22Rv1 (cell line): ENCODE measurements at regions not wholly inside any gene's neighbourhood (a gene's known extent, or its start where the extent isn't known, plus 50 kb on each side); places are given as distances from the start of the nearest gene placed in this dataset.

Experiments
- H3K27ac ChIP-seq: fragments of 450-650 bp; 2 replicates; pipeline ENCODE4 v1.5.1; 2017
- ZFX ChIP-seq: fragments of 450-650 bp; IDR thresholded peaks from 2 replicates; pipeline ENCODE4 v1.6.1; 2017; ENCODE audit warnings: antibody characterized with exemption, borderline replicate concordance
- TF ChIP-seq, protein P1 (sequence below): fragments of 450-650 bp; IDR thresholded peaks from 2 replicates; pipeline ENCODE4 v1.5.1; 2017; ENCODE audit warnings: mild to moderate bottlenecking

DNA sequence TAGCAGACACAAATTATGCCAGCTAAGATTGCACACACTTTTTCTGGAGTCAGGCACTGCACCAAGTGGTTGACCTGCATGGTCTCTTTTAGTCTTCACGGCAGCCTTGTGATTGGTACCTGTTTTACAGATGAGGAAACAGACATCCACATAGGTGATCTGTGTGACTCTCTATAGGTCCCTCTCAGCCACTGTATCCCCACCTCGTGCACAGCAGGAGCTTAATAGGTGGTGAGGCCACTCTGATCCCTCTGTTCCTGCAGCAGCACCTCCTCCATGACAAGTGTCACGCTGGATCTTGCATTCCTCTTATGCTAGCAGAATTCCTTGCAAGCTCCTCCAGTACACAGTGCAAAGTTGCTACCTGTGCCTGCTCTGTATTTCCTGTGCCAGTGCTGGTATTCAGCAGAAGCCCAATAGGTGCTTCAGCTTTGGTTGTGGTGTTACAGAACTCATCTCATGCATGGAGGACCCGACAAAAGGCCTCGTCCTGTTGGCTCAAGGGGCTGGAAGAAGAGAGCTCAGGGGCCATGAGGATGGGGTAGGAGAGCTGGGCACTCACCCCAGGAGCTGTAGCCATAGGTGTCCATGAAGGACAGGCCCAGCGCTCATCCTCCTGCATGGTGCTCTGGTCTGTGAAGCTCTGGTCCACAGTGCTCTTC lies 546.7 kb downstream of the PTPRU start:
- H3K27ac ChIP-seq: no peak overlapping the region
- TF ChIP-seq ZFX: no peak
- TF ChIP-seq, protein P1, sequence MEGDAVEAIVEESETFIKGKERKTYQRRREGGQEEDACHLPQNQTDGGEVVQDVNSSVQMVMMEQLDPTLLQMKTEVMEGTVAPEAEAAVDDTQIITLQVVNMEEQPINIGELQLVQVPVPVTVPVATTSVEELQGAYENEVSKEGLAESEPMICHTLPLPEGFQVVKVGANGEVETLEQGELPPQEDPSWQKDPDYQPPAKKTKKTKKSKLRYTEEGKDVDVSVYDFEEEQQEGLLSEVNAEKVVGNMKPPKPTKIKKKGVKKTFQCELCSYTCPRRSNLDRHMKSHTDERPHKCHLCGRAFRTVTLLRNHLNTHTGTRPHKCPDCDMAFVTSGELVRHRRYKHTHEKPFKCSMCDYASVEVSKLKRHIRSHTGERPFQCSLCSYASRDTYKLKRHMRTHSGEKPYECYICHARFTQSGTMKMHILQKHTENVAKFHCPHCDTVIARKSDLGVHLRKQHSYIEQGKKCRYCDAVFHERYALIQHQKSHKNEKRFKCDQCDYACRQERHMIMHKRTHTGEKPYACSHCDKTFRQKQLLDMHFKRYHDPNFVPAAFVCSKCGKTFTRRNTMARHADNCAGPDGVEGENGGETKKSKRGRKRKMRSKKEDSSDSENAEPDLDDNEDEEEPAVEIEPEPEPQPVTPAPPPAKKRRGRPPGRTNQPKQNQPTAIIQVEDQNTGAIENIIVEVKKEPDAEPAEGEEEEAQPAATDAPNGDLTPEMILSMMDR: no peak

DNA sequence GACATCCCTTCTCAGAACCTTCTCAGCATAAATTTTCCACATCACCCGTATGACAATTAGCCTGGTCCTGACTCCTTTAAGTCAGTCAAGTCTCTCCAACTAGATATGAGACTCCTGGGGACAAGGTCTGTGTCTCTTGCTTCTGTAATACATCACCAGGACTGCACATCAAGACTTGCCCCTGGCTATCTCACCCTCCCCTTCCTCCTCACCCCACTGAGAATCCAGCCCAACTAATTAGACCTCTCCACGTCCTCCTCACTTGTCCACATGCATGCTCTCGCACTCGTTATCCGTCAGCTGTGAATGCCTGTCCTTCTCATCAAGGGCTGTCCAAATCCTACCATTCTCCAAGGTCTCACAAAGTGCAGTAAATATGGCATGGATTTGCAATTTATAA lies 542.8 kb downstream of the PTPRU start:
- no peak overlapping the region for H3K27ac ChIP-seq
- no peak for TF ChIP-seq ZFX
- TF ChIP-seq, protein P1: no peak

DNA sequence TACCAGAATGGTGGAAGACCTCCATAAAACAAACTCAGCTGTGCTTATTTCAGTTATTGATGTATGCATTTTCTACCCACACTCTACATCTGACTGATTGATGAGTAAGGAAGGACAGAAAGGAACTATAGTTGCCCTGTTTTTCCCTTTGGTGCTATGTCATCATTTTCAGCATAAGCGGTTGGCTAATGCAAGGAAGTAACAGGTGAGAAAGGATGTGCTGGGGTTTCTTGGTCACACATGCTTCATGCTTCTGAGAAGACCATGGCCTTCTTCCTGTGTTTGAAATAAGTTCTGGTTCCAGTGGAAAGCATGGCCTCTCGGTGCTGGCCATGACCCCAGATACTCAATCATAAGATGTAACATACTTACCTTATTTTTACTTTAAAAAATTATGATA lies 541.2 kb downstream of the PTPRU start:
- no peak overlapping the region for H3K27ac ChIP-seq
- TF ChIP-seq, protein P1: no peak
- no peak for TF ChIP-seq ZFX

DNA sequence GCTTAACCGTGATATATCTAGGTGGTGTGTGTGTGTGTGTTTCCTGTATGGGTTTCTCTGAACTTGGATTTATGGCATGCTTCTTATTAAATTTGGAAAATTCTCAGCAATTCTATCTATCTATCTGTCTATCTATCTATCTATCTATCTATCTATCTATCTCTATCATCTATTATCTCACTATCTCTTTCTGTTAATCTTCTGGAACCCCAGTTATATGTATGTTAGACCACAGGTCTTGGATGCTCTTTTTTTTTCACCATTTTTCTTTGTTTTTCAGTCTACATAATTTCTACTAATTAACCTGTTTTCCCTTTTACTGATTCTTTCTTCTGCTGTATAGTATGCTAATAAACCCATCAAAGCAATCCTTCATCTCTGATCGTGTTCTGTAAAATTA lies 538.0 kb downstream of the PTPRU start:
- TF ChIP-seq ZFX: no peak
- TF ChIP-seq, protein P1: no peak
- no peak overlapping the region for H3K27ac ChIP-seq

DNA sequence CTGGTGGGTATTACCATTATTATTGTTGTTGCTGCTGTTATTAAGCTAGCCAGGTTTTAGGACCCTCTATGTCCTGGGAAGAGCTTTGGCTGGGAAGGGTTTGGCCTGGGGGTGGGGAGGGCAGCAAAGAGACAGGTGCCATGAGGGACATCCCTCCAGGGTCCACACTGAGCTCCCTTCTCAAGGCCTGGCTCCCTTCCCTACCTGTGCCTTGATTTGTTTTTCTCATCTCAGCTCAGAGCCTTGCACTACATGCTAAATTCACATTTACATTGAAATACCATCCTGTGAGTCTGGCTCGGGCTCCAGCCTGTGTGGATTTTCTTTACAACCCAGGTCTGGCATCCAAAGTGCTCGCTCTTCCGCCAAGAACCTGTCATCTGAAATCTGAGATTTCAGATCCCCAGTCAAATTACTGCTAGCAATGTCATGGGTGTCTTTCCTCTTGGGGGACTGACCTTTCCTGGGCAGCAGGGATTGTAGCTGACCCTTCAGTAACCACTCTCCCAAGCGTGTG lies 536.3 kb downstream of the PTPRU start:
- TF ChIP-seq, protein P1: no peak
- TF ChIP-seq ZFX: no peak
- no peak overlapping the region for H3K27ac ChIP-seq

DNA sequence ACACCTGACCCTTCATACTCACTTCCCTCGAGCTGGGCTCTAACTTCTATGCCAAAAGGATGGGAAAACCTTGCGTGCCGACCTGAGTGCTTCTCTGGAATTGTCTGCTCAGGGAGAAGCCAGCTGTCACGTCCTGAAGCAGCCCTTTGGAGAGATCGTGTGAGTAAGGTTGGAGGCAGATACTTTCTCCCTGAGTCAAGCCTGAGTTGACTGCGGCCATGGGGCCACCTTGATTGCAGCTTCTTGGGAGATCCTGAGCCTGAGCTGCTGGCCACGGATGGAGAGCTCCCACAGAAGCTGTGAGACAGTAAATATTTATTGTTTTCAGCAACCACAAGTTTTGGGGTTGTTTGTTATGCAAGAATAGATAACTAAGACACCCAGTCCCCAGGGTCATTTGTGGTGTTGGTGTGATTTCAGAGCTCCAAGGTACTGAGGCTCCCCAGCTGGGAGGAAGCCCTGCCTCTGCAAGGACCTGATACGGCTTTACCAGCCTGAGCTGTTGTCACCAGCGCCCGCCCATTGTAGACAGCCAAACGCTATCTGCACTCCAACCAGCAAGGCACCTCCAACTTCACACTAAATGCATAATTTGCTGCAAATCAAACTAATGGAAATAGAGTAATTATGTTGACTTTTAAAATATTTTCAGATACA lies 531.6 kb downstream of the PTPRU start:
- H3K27ac ChIP-seq: no peak overlapping the region
- no peak for TF ChIP-seq ZFX
- TF ChIP-seq, protein P1: no peak

DNA sequence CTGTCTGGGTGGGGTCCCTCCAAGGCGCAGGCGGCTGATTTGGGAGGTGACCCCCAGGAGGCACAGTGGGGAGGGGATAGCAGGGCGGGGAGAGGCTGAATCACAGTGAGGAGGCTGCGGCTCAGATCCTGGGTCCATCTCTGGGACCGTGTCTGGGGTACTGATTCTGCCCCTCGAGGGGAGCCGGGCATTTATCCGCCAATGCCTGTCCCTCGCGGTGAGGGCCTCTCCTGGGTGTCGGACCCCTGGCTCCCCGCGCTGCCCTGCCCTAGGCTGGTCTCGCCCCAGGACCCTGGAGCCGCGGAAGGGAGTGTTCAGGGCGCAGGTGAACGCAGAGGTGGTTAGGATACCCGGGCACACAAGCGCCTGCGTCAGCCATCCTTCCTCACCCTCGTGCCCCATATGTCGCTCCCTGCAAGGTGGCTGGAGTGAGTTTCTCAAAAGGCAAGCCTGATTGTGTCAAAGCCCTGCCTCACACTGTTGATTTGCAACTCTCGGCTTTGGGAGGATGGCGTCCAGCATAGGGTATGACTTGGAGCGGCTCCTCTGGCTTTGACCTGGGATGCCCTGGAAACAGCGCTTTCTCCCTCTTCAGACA lies 530.9 kb downstream of the PTPRU start:
- no peak overlapping the region for H3K27ac ChIP-seq
- TF ChIP-seq ZFX: no peak
- TF ChIP-seq, protein P1: no peak
